H1 (cell line): ENCODE measurements at regions not wholly inside any gene's neighbourhood (a gene's known extent, or its start where the extent isn't known, plus 50 kb on each side); places are given as distances from the start of the nearest gene placed in this dataset.

Experiments
- CTCF ChIA-PET: fragments of 300-600 bp; sonication (Branson Sonifier 250); formaldehyde crosslinking; loops from one replicate; lab custom pipeline; 2021; ENCODE audit not compliant: partially characterized antibody; lab: Charles Lee
- POLR2A ChIA-PET: fragments of 300-600 bp; sonication (Branson Sonifier 250); formaldehyde crosslinking; loops from one replicate; lab custom pipeline; 2021; ENCODE audit warnings: inconsistent platforms; ENCODE audit not compliant: partially characterized antibody; lab: Charles Lee
- DNase-seq, 2 experiments: peaks; one replicate each; pipeline versions ENCODE4 v3.0.0 to v3.0.0-alpha.2; 2010 to 2022; ENCODE audit warnings: low spot score in 2 of 2, low read depth in 1 of 2, mixed read lengths in 1 of 2
- FAIRE-seq: peaks from 2 replicates; lab custom pipeline; 2011; peaks lifted over from hg19 to GRCh38; lab: Jason Lieb, UNC
- H2AFZ ChIP-seq: 2 replicates; pipeline ENCODE4 v1.8.1; 2012; ENCODE audit warnings: low read length, inconsistent platforms
- H2AK5ac ChIP-seq: 2 replicates; pipeline ENCODE4 v1.6.1; 2013; ENCODE audit warnings: low read depth, low read length
- H2BK120ac ChIP-seq: replicated peaks from 2 replicates; pipeline ENCODE3; 2013; ENCODE audit warnings: low read depth, low read length, inconsistent platforms
- H2BK12ac ChIP-seq: 2 replicates; pipeline ENCODE4 v1.6.1; 2013; ENCODE audit warnings: low read depth, low read length
- H2BK15ac ChIP-seq: 2 replicates; pipeline ENCODE4 v1.6.1; 2013; ENCODE audit warnings: low read length
- H2BK20ac ChIP-seq: 2 replicates; pipeline ENCODE4 v1.6.1; 2013; ENCODE audit warnings: low read length
- H2BK5ac ChIP-seq: 2 replicates; pipeline ENCODE4 v1.6.1; 2013; ENCODE audit warnings: low read depth, low read length
- H3K14ac ChIP-seq: 2 replicates; pipeline ENCODE4 v1.6.1; 2013; ENCODE audit warnings: inconsistent platforms; ENCODE audit not compliant: insufficient read length
- H3K18ac ChIP-seq: 2 replicates; pipeline ENCODE4 v1.6.1; 2013; ENCODE audit warnings: low read length; ENCODE audit errors: extremely low read depth
- H3K23ac ChIP-seq: 2 replicates; pipeline ENCODE4 v1.6.1; 2013; ENCODE audit warnings: inconsistent platforms; ENCODE audit not compliant: insufficient read length
- H3K23me2 ChIP-seq: 2 replicates; pipeline ENCODE4 v1.6.1; 2013; ENCODE audit warnings: low read depth, low read length
- H3K27ac ChIP-seq: 2 replicates; pipeline ENCODE4 v1.6.1; 2011; ENCODE audit warnings: low read depth, low read length, inconsistent platforms
- H3K27me3 ChIP-seq, 4 experiments: replicated peaks in 1 of 4; 1 replicate in 1 of 4; 2 replicates in 3 of 4; pipeline versions ENCODE4 v1.6.1 to v1.8.1; 2011 to 2013; ENCODE audit warnings: low read length in 3 of 4, mild to moderate bottlenecking in 3 of 4, inconsistent platforms in 2 of 4, mixed read lengths in 2 of 4, moderate library complexity in 1 of 4; ENCODE audit not compliant: control insufficient read depth in 3 of 4, insufficient read depth in 3 of 4; ENCODE audit errors: extremely low read depth in 1 of 4
- H3K36me3 ChIP-seq, 4 experiments: 2 replicates each; pipeline versions ENCODE4 v1.6.1 to v1.8.1; 2011 to 2013; ENCODE audit warnings: mild to moderate bottlenecking in 4 of 4, low read length in 3 of 4, moderate library complexity in 2 of 4, control low read depth in 1 of 4, inconsistent platforms in 1 of 4; ENCODE audit not compliant: insufficient read depth in 4 of 4, control insufficient read depth in 2 of 4
- H3K4ac ChIP-seq: replicated peaks from 2 replicates; pipeline ENCODE3; 2013; ENCODE audit warnings: low read length, low read depth, mixed read lengths, inconsistent platforms; ENCODE audit not compliant: insufficient read length
- H3K4me1 ChIP-seq, 4 experiments: replicated peaks in 1 of 4; 1 replicate in 1 of 4; 2 replicates in 3 of 4; pipeline versions ENCODE4 v1.6.1 to v1.8.1; 2011 to 2013; ENCODE audit warnings: low read length in 3 of 4, inconsistent platforms in 2 of 4, mixed read lengths in 1 of 4; ENCODE audit not compliant: insufficient read depth in 4 of 4, control insufficient read depth in 3 of 4
- H3K4me2 ChIP-seq, 2 experiments: 2 replicates each; pipeline versions ENCODE4 v1.6.1 to v1.8.1; 2011 to 2013; ENCODE audit warnings: low read depth in 2 of 2, low read length in 2 of 2, control low read depth in 1 of 2, inconsistent platforms in 1 of 2, mild to moderate bottlenecking in 1 of 2; ENCODE audit not compliant: insufficient read depth in 1 of 2
- H3K4me3 ChIP-seq, 4 experiments: fragments of 200-600, 300-600 bp in 1 of 4; sonication (generic), shearing (Covaris generic), sonication (Bioruptor Twin) in 1 of 4; 2 replicates each; pipeline versions ENCODE4 v1.5.1 to v1.8.1; 2011 to 2016; ENCODE audit warnings: low read length in 4 of 4, low read depth in 3 of 4, control low read depth in 2 of 4, inconsistent platforms in 2 of 4, mild to moderate bottlenecking in 2 of 4, mixed read lengths in 1 of 4, moderate library complexity in 1 of 4; ENCODE audit not compliant: insufficient read depth in 2 of 4; ENCODE audit errors: extremely low read depth in 1 of 4
- H3K56ac ChIP-seq: replicated peaks from 2 replicates; pipeline ENCODE3; 2013; ENCODE audit warnings: low read depth, mild to moderate bottlenecking, mixed read lengths, low read length, inconsistent platforms; ENCODE audit not compliant: insufficient read length
- H3K79me1 ChIP-seq: 2 replicates; pipeline ENCODE4 v1.6.1; 2013; ENCODE audit warnings: low read depth, low read length, control low read depth
- H3K79me2 ChIP-seq, 2 experiments: 2 replicates each; pipeline versions ENCODE4 v1.6.1 to v1.8.1; 2012 to 2013; ENCODE audit warnings: low read length in 2 of 2, mild to moderate bottlenecking in 2 of 2, inconsistent platforms in 1 of 2; ENCODE audit not compliant: insufficient read depth in 2 of 2, control insufficient read depth in 1 of 2
- H3K9ac ChIP-seq, 4 experiments: replicated peaks in 1 of 4; 1 replicate in 1 of 4; 2 replicates in 3 of 4; pipeline versions ENCODE4 v1.6.1 to v1.8.1; 2011 to 2013; ENCODE audit warnings: low read depth in 3 of 4, low read length in 3 of 4, control low read depth in 2 of 4, mild to moderate bottlenecking in 2 of 4, moderate library complexity in 2 of 4, inconsistent platforms in 1 of 4; ENCODE audit errors: extremely low read depth in 1 of 4
- H3K9me3 ChIP-seq, 2 experiments: 2 replicates each; pipeline versions ENCODE4 v1.6.1 to v1.8.1; 2012 to 2013; ENCODE audit warnings: mild to moderate bottlenecking in 2 of 2, moderate library complexity in 2 of 2, control low read depth in 1 of 2, inconsistent platforms in 1 of 2, low read depth in 1 of 2, low read length in 1 of 2, mixed read lengths in 1 of 2; ENCODE audit not compliant: insufficient read depth in 2 of 2
- H4K20me1 ChIP-seq, 2 experiments: replicated peaks in 1 of 2; 2 replicates each; pipeline versions ENCODE3 to v1.8.1; 2011 to 2013; ENCODE audit warnings: inconsistent platforms in 2 of 2, low read length in 2 of 2, mild to moderate bottlenecking in 1 of 2; ENCODE audit not compliant: insufficient read depth in 2 of 2, control insufficient read depth in 1 of 2
- H4K5ac ChIP-seq: 2 replicates; pipeline ENCODE4 v1.6.1; 2013; ENCODE audit warnings: low read length, low read depth, mixed read lengths, inconsistent platforms; ENCODE audit not compliant: insufficient read length
- H4K8ac ChIP-seq: 2 replicates; pipeline ENCODE4 v1.8.0; 2013; ENCODE audit warnings: mild to moderate bottlenecking, moderate library complexity, low read length, inconsistent platforms; ENCODE audit not compliant: insufficient read depth; ENCODE audit errors: extremely low read depth
- H4K91ac ChIP-seq: replicated peaks from 2 replicates; pipeline ENCODE3; 2013; ENCODE audit warnings: low read length, mixed read lengths, inconsistent platforms; ENCODE audit not compliant: insufficient read length
- BACH1 ChIP-seq: IDR thresholded peaks from 2 replicates; pipeline ENCODE4 v1.6.1; 2012; ENCODE audit warnings: low read length, improper control_type of control experiment
- BRCA1 ChIP-seq: IDR thresholded peaks from 2 replicates; pipeline ENCODE4 v1.6.1; 2012; ENCODE audit warnings: low read depth, low read length, improper control_type of control experiment
- FOSL1 ChIP-seq: IDR thresholded peaks from 2 replicates; pipeline ENCODE4 v1.6.1; 2011; ENCODE audit warnings: mild to moderate bottlenecking, low read depth, low read length, moderate library complexity; ENCODE audit not compliant: insufficient read depth
- POLR2A ChIP-seq, 2 experiments: IDR thresholded peaks; 1 replicate in 1 of 2; 2 replicates in 1 of 2; pipeline ENCODE4 v1.6.1; 2011; ENCODE audit warnings: low read depth in 2 of 2, low read length in 2 of 2, mild to moderate bottlenecking in 2 of 2; ENCODE audit errors: control extremely low read depth in 1 of 2
- SIX5 ChIP-seq: IDR thresholded peaks from 2 replicates; pipeline ENCODE4 v1.6.1; 2011; ENCODE audit warnings: mild to moderate bottlenecking, low read depth, low read length
- YY1 ChIP-seq: IDR thresholded peaks from 2 replicates; pipeline ENCODE4 v1.6.1; 2011; ENCODE audit warnings: low read depth, mild to moderate bottlenecking, low read length
- WGBS, 2 experiments: shearing (Covaris generic) in 1 of 2; methylation state at CpG; one replicate each; pipeline versions ENCODE4 v1.1.6 to v1.1.7; 2013 to 2015; ENCODE audit warnings: low lambda C conversion rate in 2 of 2, mixed read lengths in 2 of 2, inconsistent platforms in 1 of 2, low coverage in 1 of 2, missing lambda C conversion rate in 1 of 2; ENCODE audit not compliant: insufficient replicate concordance in 2 of 2, insufficient coverage in 1 of 2, insufficient read length in 1 of 2; ENCODE audit errors: extremely low coverage in 1 of 2, missing lambda C conversion rate in 1 of 2; 5-methylcytosine and 5-hydroxymethylcytosine counted together

GRCh38 chr3:194925614-194926013 is 239.9 kb downstream of the FAM43A start:
- H3K27ac ChIP-seq: no peak overlapping the region
- no peak overlapping the region for H2BK20ac ChIP-seq
- no peak overlapping the region for H3K4ac ChIP-seq
- peaks cover 13% of the 10 kb centered on the region in 2 experiments for H3K9me3 ChIP-seq
- no peaks in the 10 kb centered on the region for H3K36me3 ChIP-seq
- no peaks in the 10 kb centered on the region for H4K20me1 ChIP-seq
- H3K56ac ChIP-seq: no peak overlapping the region
- POLR2A ChIA-PET: no interaction called here
- H3K18ac ChIP-seq: no peak overlapping the region
- H3K23ac ChIP-seq: no peak overlapping the region
- H3K14ac ChIP-seq: no peak overlapping the region
- H2AK5ac ChIP-seq: no peak overlapping the region
- H3K23me2 ChIP-seq: no peaks in the 10 kb centered on the region
- H2BK15ac ChIP-seq: no peak overlapping the region
- CTCF ChIA-PET: interaction anchor here (0.7 to 1.6 kb wide), 2 partner anchors 22 to 27 kb away, joined by 4 read pairs; no protein-coding TSS in a partner anchor
- no peak overlapping the region for H3K9ac ChIP-seq
- H3K27me3 ChIP-seq: no peaks in the 10 kb centered on the region
- DNase-seq (peak in 1 of 2 experiments; percentile 40), FAIRE-seq (no peak)
- no peak overlapping the region for H2BK12ac ChIP-seq
- H3K79me1 ChIP-seq: no peaks in the 10 kb centered on the region
- H2AFZ ChIP-seq: peak overlapping the region; percentile 43
- peaks cover 0 to 5% (median 3%) of the 10 kb centered on the region in 4 experiments; a peak in 2 of 7 replicates for H3K4me1 ChIP-seq
- no peak overlapping the region for H4K5ac ChIP-seq
- 0 out of 4 replicates have a peak overlapping the region, but pooled peaks of 1 of the 2 experiments have one; percentile 8 for H3K4me2 ChIP-seq
- WGBS, 2 experiments: 84% methylated on average over 12 of the region's 12 CpGs; no CpG with 5 or more reads in 1 of the 2 experiments
- no peak overlapping the region for H2BK120ac ChIP-seq
- H3K79me2 ChIP-seq: no peaks in the 10 kb centered on the region
- no peak overlapping the region for H4K8ac ChIP-seq
- H4K91ac ChIP-seq: no peak overlapping the region
- no peak overlapping the region for H2BK5ac ChIP-seq
- no peak for TF ChIP-seq YY1
- TF ChIP-seq BRCA1: no peak
- no peak for TF ChIP-seq POLR2A (IDR thresholded peaks at IDR 0.05; ENCODE audit: control extremely low read depth in 1 of 2, low read depth in 2 of 2, low read length in 2 of 2)
- no peak for TF ChIP-seq SIX5
- TF ChIP-seq BACH1: no peak
- no peak for TF ChIP-seq FOSL1
- no peak overlapping the region for H3K4me3 ChIP-seq
